ENCODE measurements at regions not wholly inside any gene's neighbourhood (a gene's known extent, or its start where the extent isn't known, plus 50 kb on each side); places are given as distances from the start of the nearest gene placed in this dataset.

GRCh38 chr11:109305009-109305408 lies 117.0 kb upstream of the C11orf87 start:
- Histone ChIP-seq H3K9me3 (no peaks in the 10 kb centered on the region), H3K27me3 (no peaks in the 10 kb centered on the region), H3K27ac (no peak overlapping the region), H3K4me3 (no peak overlapping the region), H3K36me3 (no peaks in the 10 kb centered on the region), H3K4me1 (no peaks in the 10 kb centered on the region)
- TF ChIP-seq CTCF (IDR thresholded peaks at IDR 0.05) (no peak), EP300 (IDR thresholded peaks at IDR 0.05) (no peak), POLR2A (IDR thresholded peaks at IDR 0.05) (no peak), POLR2AphosphoS5 (IDR thresholded peaks at IDR 0.05) (no peak)
- DNase-seq = no peak
- peak in 1 of 2 donors; percentile 23 for ATAC-seq (ENCODE audit: low FRiP score in 2 of 2)
- WGBS, 2 donors = 94 to 96% methylated on average over 5 to 7 of the region's 7 CpGs

GRCh38 chr11:109306322-109306721 lies 115.7 kb upstream of the C11orf87 start:
- WGBS, 2 donors = 65 to 84% methylated on average over 2 of the region's 2 CpGs
- TF ChIP-seq POLR2AphosphoS5 (IDR thresholded peaks at IDR 0.05) (no peak), EP300 (IDR thresholded peaks at IDR 0.05) (no peak), POLR2A (IDR thresholded peaks at IDR 0.05) (no peak), CTCF (IDR thresholded peaks at IDR 0.05) (no peak)
- no peaks in the 10 kb centered on the region for H3K27me3 ChIP-seq
- H3K4me1 ChIP-seq = no peaks in the 10 kb centered on the region
- no peaks in the 10 kb centered on the region for H3K36me3 ChIP-seq
- H3K27ac ChIP-seq = no peak overlapping the region
- DNase-seq (no peak), ATAC-seq (ENCODE audit: low FRiP score in 2 of 2) (no peak)
- no peak overlapping the region for H3K4me3 ChIP-seq
- H3K9me3 ChIP-seq = no peaks in the 10 kb centered on the region

GRCh38 chr11:109307366-109307765 lies 114.6 kb upstream of the C11orf87 start:
- no peak for DNase-seq
- H3K4me3 ChIP-seq = no peak overlapping the region
- ATAC-seq (ENCODE audit: low FRiP score in 2 of 2) = no peak
- WGBS, 2 donors = 80 to 89% methylated on average over 3 of the region's 3 CpGs
- no peaks in the 10 kb centered on the region for H3K4me1 ChIP-seq
- no peaks in the 10 kb centered on the region for H3K36me3 ChIP-seq
- TF ChIP-seq EP300 (IDR thresholded peaks at IDR 0.05) = no peak
- no peak for TF ChIP-seq POLR2AphosphoS5 (IDR thresholded peaks at IDR 0.05)
- no peak for TF ChIP-seq CTCF (IDR thresholded peaks at IDR 0.05)
- no peak for TF ChIP-seq POLR2A (IDR thresholded peaks at IDR 0.05)
- H3K27ac ChIP-seq = no peak overlapping the region
- H3K9me3 ChIP-seq = no peaks in the 10 kb centered on the region
- no peaks in the 10 kb centered on the region for H3K27me3 ChIP-seq

GRCh38 chr11:109308551-109308950 lies 113.4 kb upstream of the C11orf87 start:
- TF ChIP-seq POLR2AphosphoS5 (IDR thresholded peaks at IDR 0.05) = no peak
- no peak for TF ChIP-seq CTCF (IDR thresholded peaks at IDR 0.05)
- no peak for TF ChIP-seq EP300 (IDR thresholded peaks at IDR 0.05)
- no peak for TF ChIP-seq POLR2A (IDR thresholded peaks at IDR 0.05)
- no peaks in the 10 kb centered on the region for H3K4me1 ChIP-seq
- no peak overlapping the region for H3K27ac ChIP-seq
- DNase-seq (no peak), ATAC-seq (ENCODE audit: low FRiP score in 2 of 2) (no peak)
- no peaks in the 10 kb centered on the region for H3K9me3 ChIP-seq
- 72 to 74% methylated on average over 3 of the region's 3 CpGs for WGBS, 2 donors
- no peaks in the 10 kb centered on the region for H3K27me3 ChIP-seq
- no peak overlapping the region for H3K4me3 ChIP-seq
- H3K36me3 ChIP-seq = no peaks in the 10 kb centered on the region

GRCh38 chr11:109309153-109309552 lies 112.8 kb upstream of the C11orf87 start:
- TF ChIP-seq POLR2A (IDR thresholded peaks at IDR 0.05) (no peak), POLR2AphosphoS5 (IDR thresholded peaks at IDR 0.05) (no peak), EP300 (IDR thresholded peaks at IDR 0.05) (no peak), CTCF (IDR thresholded peaks at IDR 0.05) (no peak)
- Histone ChIP-seq H3K36me3 (no peaks in the 10 kb centered on the region), H3K4me3 (no peak overlapping the region), H3K27me3 (no peaks in the 10 kb centered on the region), H3K4me1 (no peaks in the 10 kb centered on the region), H3K9me3 (no peaks in the 10 kb centered on the region), H3K27ac (no peak overlapping the region)
- ATAC-seq (ENCODE audit: low FRiP score in 2 of 2) = no peak
- WGBS, 2 donors = 61 to 79% methylated on average over 1 of the region's 1 CpG
- DNase-seq = no peak

Data from upper lobe of left lung (tissue), 6 donors.